ENCODE measurements at regions not wholly inside any gene's neighbourhood (a gene's known extent, or its start where the extent isn't known, plus 50 kb on each side); places are given as distances from the start of the nearest gene placed in this dataset.

DNA sequence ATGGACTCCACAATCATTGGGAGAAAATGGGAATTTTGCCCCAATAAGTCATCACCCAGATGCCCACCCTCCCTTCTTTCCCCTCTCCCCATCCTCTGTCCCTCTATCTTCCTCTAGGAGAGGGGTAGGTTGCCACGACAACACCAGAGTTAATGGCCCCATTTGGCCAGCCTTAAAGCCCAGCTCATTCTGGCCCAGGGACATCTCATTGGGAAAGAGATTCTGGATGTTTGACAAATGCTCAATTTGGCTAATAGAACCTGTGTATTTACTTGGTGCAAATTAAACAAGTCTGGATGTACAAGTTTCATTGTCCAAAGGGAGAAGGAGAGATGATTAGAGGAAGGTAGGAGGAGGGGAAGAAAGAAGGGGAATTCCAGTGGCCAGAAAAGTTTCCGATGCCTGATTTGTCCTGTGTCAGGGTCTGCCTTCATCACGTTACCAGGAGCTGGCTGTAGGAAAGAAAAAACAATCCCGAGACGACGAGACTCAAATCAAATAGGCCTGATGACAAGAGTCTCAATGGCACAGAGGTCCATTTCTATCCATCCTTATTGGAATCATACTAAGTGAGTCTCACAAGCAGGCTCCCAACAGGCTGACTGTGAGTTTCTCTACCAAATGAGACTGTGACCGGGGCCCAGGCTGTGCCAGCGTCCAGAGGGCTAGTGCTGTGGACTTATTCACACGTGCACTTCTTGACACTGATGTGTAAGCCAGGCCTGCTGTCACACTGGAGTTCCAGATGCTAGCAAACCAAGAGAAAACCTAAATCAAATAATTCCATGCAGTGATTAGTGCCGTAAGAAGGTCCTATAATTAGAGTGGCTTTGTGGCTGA lies 265.2 kb upstream of the APCDD1 start:
- Mint-ChIP-seq H3K4me3 (ENCODE audit: low read depth) (no peak overlapping the region), H3K27ac (no peak overlapping the region), H3K27me3 (peaks cover 4% of the 10 kb centered on the region), H3K4me1 (ENCODE audit: low read depth) (peaks cover 7% of the 10 kb centered on the region), H3K36me3 (ENCODE audit: insufficient read depth) (no peaks in the 10 kb centered on the region), H3K9me3 (ENCODE audit: low read depth) (peaks cover 3% of the 10 kb centered on the region)
- DNase-seq (ENCODE audit: low spot score, unreplicated experiment) = no peak
- TF ChIP-seq CTCF (IDR thresholded peaks at IDR 0.05; ENCODE audit: unreplicated experiment) = no peak

- Mint-ChIP-seq H3K4me3 (ENCODE audit: low read depth) (no peak overlapping the region), H3K9me3 (ENCODE audit: low read depth) (peaks cover 3% of the 10 kb centered on the region), H3K4me1 (ENCODE audit: low read depth) (peaks cover 7% of the 10 kb centered on the region), H3K27ac (no peak overlapping the region), H3K36me3 (ENCODE audit: insufficient read depth) (no peaks in the 10 kb centered on the region), H3K27me3 (peaks cover 4% of the 10 kb centered on the region)
- no peak for DNase-seq (ENCODE audit: low spot score, unreplicated experiment)
- TF ChIP-seq CTCF (IDR thresholded peaks at IDR 0.05; ENCODE audit: unreplicated experiment) = no peak
Observed at GRCh38 chr18:10190564-10190963, 263.9 kb upstream of the APCDD1 start.

DNA sequence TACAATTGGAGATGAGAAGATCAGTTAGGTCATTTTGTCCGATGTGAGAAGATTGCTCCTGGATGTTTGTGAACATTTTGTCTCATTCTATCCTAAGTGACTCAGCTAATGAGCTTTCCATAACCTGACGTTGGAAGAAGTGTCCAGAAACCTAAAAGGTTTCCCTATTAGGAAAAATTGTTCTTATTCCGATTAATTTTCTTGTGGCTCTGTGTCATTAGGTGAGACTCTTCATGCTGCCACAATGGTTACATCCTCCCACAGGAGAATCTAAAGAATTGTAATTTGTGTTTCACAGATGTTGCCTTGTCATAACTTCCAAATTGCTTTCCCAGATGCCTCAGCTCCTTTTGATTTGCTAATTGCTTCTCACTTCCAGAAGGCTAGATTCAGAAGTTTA lies 261.0 kb upstream of the APCDD1 start:
- no peaks in the 10 kb centered on the region for H3K36me3 Mint-ChIP-seq (ENCODE audit: insufficient read depth)

DNA sequence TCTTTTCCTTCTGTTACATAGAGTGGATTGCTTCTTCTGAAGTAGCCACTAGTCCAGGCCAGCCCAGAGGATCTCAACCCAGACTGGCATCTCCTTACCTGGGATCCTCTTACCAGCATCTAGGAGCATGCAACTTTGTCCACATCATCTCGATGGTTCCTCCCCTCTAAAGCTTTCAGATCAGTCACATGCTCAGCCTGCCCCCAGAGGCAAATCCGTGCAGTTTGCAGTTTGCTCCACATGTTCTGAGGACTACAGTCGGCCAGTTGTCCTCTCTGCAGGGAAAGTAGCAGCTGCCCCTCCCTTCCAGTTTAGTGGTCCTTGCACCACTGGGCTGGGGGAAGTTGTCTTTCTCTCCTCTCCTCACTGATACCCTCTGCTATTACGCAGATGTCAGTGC lies 259.8 kb upstream of the APCDD1 start:
- Mint-ChIP-seq H3K27me3 (peaks cover 8% of the 10 kb centered on the region), H3K27ac (no peak overlapping the region), H3K9me3 (ENCODE audit: low read depth) (no peaks in the 10 kb centered on the region), H3K4me3 (ENCODE audit: low read depth) (no peak overlapping the region), H3K4me1 (ENCODE audit: low read depth) (no peaks in the 10 kb centered on the region), H3K36me3 (ENCODE audit: insufficient read depth) (no peaks in the 10 kb centered on the region)
- DNase-seq (ENCODE audit: low spot score, unreplicated experiment) = no peak
- no peak for TF ChIP-seq CTCF (IDR thresholded peaks at IDR 0.05; ENCODE audit: unreplicated experiment)

More for the DNA sequence above, 261.0 kb upstream of the APCDD1 start:
- no peak for TF ChIP-seq CTCF (IDR thresholded peaks at IDR 0.05; ENCODE audit: unreplicated experiment)
- Mint-ChIP-seq H3K27me3 (peaks cover 4% of the 10 kb centered on the region), H3K4me1 (ENCODE audit: low read depth) (peaks cover 7% of the 10 kb centered on the region), H3K9me3 (ENCODE audit: low read depth) (no peaks in the 10 kb centered on the region), H3K4me3 (ENCODE audit: low read depth) (no peak overlapping the region), H3K27ac (no peak overlapping the region)
- DNase-seq (ENCODE audit: low spot score, unreplicated experiment) = no peak

- DNase-seq (ENCODE audit: low spot score, unreplicated experiment) = no peak
- no peak for TF ChIP-seq CTCF (IDR thresholded peaks at IDR 0.05; ENCODE audit: unreplicated experiment)
- no peak overlapping the region for H3K4me3 Mint-ChIP-seq (ENCODE audit: low read depth)
- H3K27me3 Mint-ChIP-seq = peaks cover 12% of the 10 kb centered on the region
- no peaks in the 10 kb centered on the region for H3K36me3 Mint-ChIP-seq (ENCODE audit: insufficient read depth)
- no peak overlapping the region for H3K27ac Mint-ChIP-seq
- no peaks in the 10 kb centered on the region for H3K9me3 Mint-ChIP-seq (ENCODE audit: low read depth)
- H3K4me1 Mint-ChIP-seq (ENCODE audit: low read depth) = no peaks in the 10 kb centered on the region
Observed at GRCh38 chr18:10195529-10195928, 258.9 kb upstream of the APCDD1 start.

Measured in progenitor cell of endocrine pancreas (in vitro differentiated cells).